Adipocyte (in vitro differentiated cells): ENCODE measurements at regions not wholly inside any gene's neighbourhood (a gene's known extent, or its start where the extent isn't known, plus 50 kb on each side); places are given as distances from the start of the nearest gene placed in this dataset.

Source experiments
- DNase-seq: peaks from one replicate; pipeline ENCODE4 v3.0.0-alpha.2; 2015; ENCODE audit warnings: low read depth
- H3K27me3 ChIP-seq: replicated peaks from 2 replicates; pipeline ENCODE4 v1.7.0; 2013; ENCODE audit warnings: mild to moderate bottlenecking, low read length, moderate library complexity; ENCODE audit not compliant: control insufficient read depth, insufficient read depth
- H3K36me3 ChIP-seq: 2 replicates; pipeline ENCODE4 v1.7.0; 2013; ENCODE audit warnings: low read length, mild to moderate bottlenecking, moderate library complexity; ENCODE audit not compliant: control insufficient read depth, insufficient read depth, severe bottlenecking
- H3K4me1 ChIP-seq: 2 replicates; pipeline ENCODE4 v1.7.0; 2013; ENCODE audit warnings: mild to moderate bottlenecking, low read length, moderate library complexity; ENCODE audit not compliant: control insufficient read depth, insufficient read depth
- H3K4me3 ChIP-seq: 2 replicates; pipeline ENCODE4 v1.7.0; 2013; ENCODE audit warnings: mild to moderate bottlenecking, low read length, moderate library complexity
- H3K9ac ChIP-seq: 2 replicates; pipeline ENCODE4 v1.7.0; 2013; ENCODE audit warnings: mild to moderate bottlenecking, low read length, moderate library complexity
- H3K9me3 ChIP-seq: 2 replicates; pipeline ENCODE4 v1.7.0; 2013; ENCODE audit warnings: mild to moderate bottlenecking, low read length, moderate library complexity; ENCODE audit not compliant: control insufficient read depth

GRCh38 chr13:74774264-74774663 is 640.1 kb upstream of the KLF12 start:
- peak overlapping the region; percentile 16 for H3K4me3 ChIP-seq
- no peak overlapping the region for H3K9ac ChIP-seq
- DNase-seq = peak; percentile 77
- H3K27me3 ChIP-seq = no peaks in the 10 kb centered on the region
- peaks cover 57% of the 10 kb centered on the region for H3K4me1 ChIP-seq
- H3K9me3 ChIP-seq = no peaks in the 10 kb centered on the region
- H3K36me3 ChIP-seq = no peaks in the 10 kb centered on the region

GRCh38 chr13:74773248-74773647 is 639.0 kb upstream of the KLF12 start:
- H3K9ac ChIP-seq = peak overlapping the region; percentile 39
- no peaks in the 10 kb centered on the region for H3K9me3 ChIP-seq
- H3K4me3 ChIP-seq = no peak overlapping the region
- no peaks in the 10 kb centered on the region for H3K36me3 ChIP-seq
- DNase-seq = no peak
- H3K4me1 ChIP-seq = peaks cover 55% of the 10 kb centered on the region
- no peaks in the 10 kb centered on the region for H3K27me3 ChIP-seq

DNA sequence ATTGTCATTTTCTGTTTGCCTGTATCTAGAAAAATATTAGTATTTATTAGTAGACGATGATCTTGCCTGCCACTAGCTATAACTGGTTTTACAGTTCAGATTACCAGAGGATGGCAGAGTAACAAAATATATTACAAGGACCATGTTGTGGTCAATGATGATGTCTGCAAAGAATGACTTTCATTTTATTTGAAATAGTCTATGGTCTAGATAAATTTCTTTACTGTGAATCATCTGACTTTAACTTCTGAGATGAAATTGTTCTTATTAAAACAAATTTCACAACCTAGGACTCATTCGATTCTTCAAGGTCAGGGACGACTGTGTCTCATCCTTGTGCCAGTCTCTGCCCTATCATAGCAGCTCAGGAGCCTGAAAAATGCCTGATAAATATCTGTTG is 637.8 kb upstream of the KLF12 start:
- Histone ChIP-seq H3K4me3 (peak overlapping the region; percentile 16), H3K9me3 (no peaks in the 10 kb centered on the region), H3K4me1 (peaks cover 63% of the 10 kb centered on the region), H3K9ac (peak overlapping the region; percentile 49), H3K27me3 (no peaks in the 10 kb centered on the region), H3K36me3 (no peaks in the 10 kb centered on the region)
- DNase-seq = peak; percentile 85

GRCh38 chr13:74770361-74770760 is 636.2 kb upstream of the KLF12 start:
- no peaks in the 10 kb centered on the region for H3K27me3 ChIP-seq
- H3K9ac ChIP-seq = peak overlapping the region; percentile 22
- no peaks in the 10 kb centered on the region for H3K9me3 ChIP-seq
- H3K4me1 ChIP-seq = peaks cover 63% of the 10 kb centered on the region
- DNase-seq = peak; percentile 92
- no peaks in the 10 kb centered on the region for H3K36me3 ChIP-seq
- H3K4me3 ChIP-seq = peak overlapping the region; percentile 12

- no peak for DNase-seq
- no peak overlapping the region for H3K4me3 ChIP-seq
- peaks cover 59% of the 10 kb centered on the region for H3K4me1 ChIP-seq
- no peaks in the 10 kb centered on the region for H3K27me3 ChIP-seq
- no peaks in the 10 kb centered on the region for H3K36me3 ChIP-seq
- H3K9me3 ChIP-seq = no peaks in the 10 kb centered on the region
- peak overlapping the region; percentile 5 for H3K9ac ChIP-seq
These were observed 635.1 kb upstream of the KLF12 start for GRCh38 chr13:74769333-74769732.

DNA sequence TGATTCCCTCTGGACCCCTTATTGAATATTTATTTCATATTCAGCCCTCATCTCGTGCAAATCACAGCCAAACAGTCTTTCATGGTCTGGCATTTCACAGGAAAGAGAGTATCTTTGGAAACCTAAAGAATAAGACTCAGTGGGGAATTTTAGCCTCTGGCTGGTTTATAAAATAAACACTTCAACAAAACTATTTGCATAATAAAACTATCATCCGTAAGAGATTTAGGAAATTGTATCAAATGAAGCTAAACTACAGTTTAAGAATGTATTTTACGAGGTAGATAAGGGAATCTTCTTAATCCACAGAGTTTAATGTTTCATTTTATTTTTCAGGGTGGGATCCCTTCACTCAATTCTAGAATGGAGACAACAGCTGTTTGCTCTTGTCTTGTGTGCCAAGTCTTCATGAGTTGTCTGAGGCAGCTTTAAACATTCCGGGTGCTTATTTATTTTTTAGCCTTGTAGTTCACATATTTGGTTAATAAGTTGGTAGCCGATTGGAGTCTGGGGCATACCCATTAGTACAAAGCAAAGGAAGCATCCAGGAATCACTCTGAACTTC is 634.4 kb upstream of the KLF12 start:
- H3K4me1 ChIP-seq = peaks cover 52% of the 10 kb centered on the region
- no peaks in the 10 kb centered on the region for H3K9me3 ChIP-seq
- DNase-seq = peak; percentile 28
- no peak overlapping the region for H3K4me3 ChIP-seq
- H3K36me3 ChIP-seq = no peaks in the 10 kb centered on the region
- no peak overlapping the region for H3K9ac ChIP-seq
- H3K27me3 ChIP-seq = no peaks in the 10 kb centered on the region

- Histone ChIP-seq H3K4me1 (peaks cover 47% of the 10 kb centered on the region), H3K9ac (no peak overlapping the region), H3K36me3 (no peaks in the 10 kb centered on the region), H3K9me3 (no peaks in the 10 kb centered on the region), H3K27me3 (no peaks in the 10 kb centered on the region), H3K4me3 (no peak overlapping the region)
- peak; percentile 86 for DNase-seq
These were observed 632.8 kb upstream of the KLF12 start for GRCh38 chr13:74767050-74767449.

DNA sequence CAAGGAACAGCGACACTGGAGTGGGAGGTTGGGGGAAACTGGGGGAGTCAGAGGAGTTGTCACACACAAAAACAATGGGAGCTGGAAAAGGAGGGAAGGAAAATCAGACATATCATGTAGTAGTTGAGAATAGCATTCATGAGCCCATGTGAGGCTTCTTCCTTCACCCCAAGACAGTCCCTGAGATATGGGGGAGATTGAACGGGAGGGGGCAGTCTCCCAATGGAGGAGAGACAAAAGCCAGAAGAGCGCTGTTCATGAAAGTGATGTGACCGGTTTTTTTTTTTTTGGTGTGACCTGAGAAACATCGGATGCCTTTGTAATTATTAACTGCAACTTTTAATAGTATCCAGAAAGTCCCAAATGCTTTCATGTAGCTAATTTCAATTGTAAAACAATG is 631.8 kb upstream of the KLF12 start:
- H3K27me3 ChIP-seq = no peaks in the 10 kb centered on the region
- DNase-seq = no peak
- no peaks in the 10 kb centered on the region for H3K9me3 ChIP-seq
- peaks cover 48% of the 10 kb centered on the region for H3K4me1 ChIP-seq
- H3K36me3 ChIP-seq = no peaks in the 10 kb centered on the region
- H3K4me3 ChIP-seq = no peak overlapping the region
- H3K9ac ChIP-seq = no peak overlapping the region

DNA sequence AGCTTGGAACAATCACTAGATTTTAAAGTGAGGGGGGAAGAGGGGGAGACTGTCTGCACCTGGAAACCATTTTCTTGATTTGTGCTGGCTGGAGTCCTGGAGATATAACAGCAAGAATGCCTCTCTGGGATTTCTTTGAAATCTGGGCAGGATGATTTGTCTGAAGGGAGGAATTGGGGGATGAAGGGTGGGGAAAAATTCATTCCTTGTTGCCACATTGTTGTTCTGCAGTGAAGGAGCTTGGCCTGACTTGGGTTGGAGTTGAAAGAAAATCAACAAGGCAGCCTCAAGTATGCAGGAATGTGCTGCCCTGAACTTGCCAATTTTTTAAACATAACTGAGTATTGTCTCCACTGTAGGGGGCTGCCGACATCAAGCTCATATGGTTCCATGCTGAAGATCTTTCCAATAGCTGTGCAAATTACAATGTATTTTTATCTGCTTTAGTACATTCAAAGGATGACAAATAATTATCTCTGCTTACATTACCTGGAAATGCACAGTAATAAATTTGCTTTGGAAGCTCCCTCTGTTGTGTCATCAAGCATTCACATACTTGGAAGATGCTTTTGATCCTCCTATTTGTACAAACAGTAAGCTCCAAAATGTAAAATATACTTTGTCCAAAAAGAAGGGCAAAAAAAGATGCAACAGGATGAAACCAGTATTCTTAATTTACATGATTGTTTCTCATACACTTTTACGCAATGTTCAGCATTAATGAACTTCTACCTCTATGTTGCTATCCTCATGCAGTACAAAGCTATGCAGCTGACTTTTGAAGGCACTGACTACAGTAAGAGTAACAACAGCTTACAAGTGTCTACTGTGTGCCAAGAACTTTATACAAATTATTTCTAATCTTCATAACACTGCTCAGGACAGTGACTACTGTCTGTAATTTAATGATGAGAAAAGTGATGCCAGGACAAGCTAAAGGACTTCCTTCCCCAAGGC is 627.9 kb upstream of the KLF12 start:
- Histone ChIP-seq H3K4me3 (no peak overlapping the region), H3K4me1 (peaks cover 22% of the 10 kb centered on the region), H3K36me3 (no peaks in the 10 kb centered on the region), H3K27me3 (no peaks in the 10 kb centered on the region), H3K9ac (peak overlapping the region; percentile 59), H3K9me3 (no peaks in the 10 kb centered on the region)
- peak; percentile 81 for DNase-seq

DNA sequence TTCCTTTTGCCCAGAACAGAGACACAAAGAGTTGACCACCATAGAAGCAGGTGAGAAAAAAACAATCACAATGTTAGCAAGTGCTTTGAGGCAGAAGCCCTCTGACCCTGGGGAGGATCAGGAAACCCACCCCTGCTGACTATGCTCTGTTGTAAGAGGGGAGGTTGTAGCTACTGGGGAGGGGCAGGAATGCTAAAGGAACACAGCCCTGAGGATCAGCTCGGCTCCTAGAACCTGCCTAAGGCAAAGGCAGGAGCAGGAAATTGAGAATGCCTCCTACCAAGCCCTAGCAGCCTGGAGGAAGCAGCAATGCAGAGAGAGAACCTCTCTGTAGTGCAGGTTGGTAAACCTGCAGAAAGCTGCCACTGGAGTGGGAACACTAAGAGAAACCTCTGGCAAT is 624.0 kb upstream of the KLF12 start:
- Histone ChIP-seq H3K9me3 (no peaks in the 10 kb centered on the region), H3K9ac (no peak overlapping the region), H3K4me1 (peaks cover 22% of the 10 kb centered on the region), H3K4me3 (no peak overlapping the region), H3K36me3 (no peaks in the 10 kb centered on the region), H3K27me3 (no peaks in the 10 kb centered on the region)
- no peak for DNase-seq

- no peaks in the 10 kb centered on the region for H3K9me3 ChIP-seq
- no peak overlapping the region for H3K9ac ChIP-seq
- no peaks in the 10 kb centered on the region for H3K4me1 ChIP-seq
- DNase-seq = no peak
- no peaks in the 10 kb centered on the region for H3K27me3 ChIP-seq
- no peaks in the 10 kb centered on the region for H3K36me3 ChIP-seq
- no peak overlapping the region for H3K4me3 ChIP-seq
These were observed 620.9 kb upstream of the KLF12 start for GRCh38 chr13:74755065-74755464.
